ENCODE measurements at regions not wholly inside any gene's neighbourhood (a gene's known extent, or its start where the extent isn't known, plus 50 kb on each side); places are given as distances from the start of the nearest gene placed in this dataset.
A peak's percentile ranks its signal among the peaks of the same experiment; 100 is the strongest.
"Not testable (repeated sequence)": the region's sequence is repeated elsewhere in the genome, so short reads cannot be mapped to it uniquely, and the experiment has no call there.

- DNase-seq = no peak
Observed at GRCh38 chr7:65317372-65317771, 56.3 kb upstream of the ZNF92 start.

GRCh38 chr7:65310761-65311160 lies 62.9 kb upstream of the ZNF92 start:
- DNase-seq = no peak

- no peak for DNase-seq
Observed at GRCh38 chr7:65308300-65308678, 65.4 kb upstream of the ZNF92 start.

- DNase-seq = peak; percentile 80
Observed at GRCh38 chr7:65307651-65308299, 65.9 kb upstream of the ZNF92 start.

- no peak for DNase-seq
Observed at GRCh38 chr7:65304175-65304574, 69.5 kb upstream of the ZNF92 start.

- DNase-seq = no peak
Observed at GRCh38 chr7:65302883-65303282, 70.8 kb upstream of the ZNF92 start.

- no peak for DNase-seq
Observed at GRCh38 chr7:65301007-65301406, 72.6 kb upstream of the ZNF92 start.

- DNase-seq = no peak
Observed at GRCh38 chr7:65295409-65295808, 78.2 kb upstream of the ZNF92 start.

- DNase-seq = not testable (repeated sequence)
Observed at GRCh38 chr7:65290340-65290739, 83.3 kb upstream of the ZNF92 start.

- no peak for DNase-seq
Observed at GRCh38 chr7:65287023-65287422, 86.6 kb upstream of the ZNF92 start.

- no peak for DNase-seq
Observed at GRCh38 chr7:65285906-65286864, 87.5 kb upstream of the ZNF92 start.

GRCh38 chr7:65285241-65285640 lies 88.4 kb upstream of the ZNF92 start:
- not testable (repeated sequence) for DNase-seq

GRCh38 chr7:65279795-65280194 lies 93.9 kb upstream of the ZNF92 start:
- no peak for DNase-seq

GRCh38 chr7:65276822-65277221 lies 96.8 kb upstream of the ZNF92 start:
- no peak for DNase-seq

GRCh38 chr7:65271502-65271901 lies 102.2 kb upstream of the ZNF92 start:
- DNase-seq = not testable (repeated sequence)

GRCh38 chr7:65269150-65269856 lies 104.4 kb upstream of the ZNF92 start:
- DNase-seq = peak; percentile 82

- no peak for DNase-seq
Observed at GRCh38 chr7:65268782-65269149, 104.9 kb upstream of the ZNF92 start.

- DNase-seq = no peak
Observed at GRCh38 chr7:65265933-65266519, 107.6 kb upstream of the ZNF92 start.

GRCh38 chr7:65264258-65264657 lies 109.4 kb upstream of the ZNF92 start:
- no peak for DNase-seq

GRCh38 chr7:65260673-65261072 lies 113.0 kb upstream of the ZNF92 start:
- DNase-seq = not testable (repeated sequence)

GRCh38 chr7:65259864-65260525 lies 113.7 kb upstream of the ZNF92 start:
- DNase-seq = not testable (repeated sequence)

GRCh38 chr7:65254061-65254460 lies 119.6 kb upstream of the ZNF92 start:
- DNase-seq = no peak

Measured in NCI-H1092 treated with DMSO at 0.1 percent for 48 hours (cell line).